ENCODE measurements at regions not wholly inside any gene's neighbourhood (a gene's known extent, or its start where the extent isn't known, plus 50 kb on each side); places are given as distances from the start of the nearest gene placed in this dataset.

DNA sequence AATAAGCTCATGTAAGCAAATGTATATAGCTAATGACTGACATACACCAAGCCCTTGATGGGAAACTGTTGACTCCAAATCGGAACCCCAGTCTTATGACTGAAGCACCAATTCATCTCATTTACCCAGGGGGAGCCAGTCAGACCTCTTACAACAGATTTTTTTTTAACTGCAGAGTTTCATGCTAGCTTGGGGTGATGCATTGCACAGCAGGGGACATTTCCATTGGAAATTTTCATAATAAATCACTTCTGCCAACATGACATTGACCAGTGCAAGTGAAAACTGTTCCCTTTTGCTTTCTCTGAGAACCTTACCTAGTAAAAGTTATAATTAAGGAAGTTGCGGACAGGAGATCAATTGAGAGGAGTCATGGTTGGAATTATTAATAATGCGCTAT is 137.0 kb upstream of the VWC2 start (continued):
- TF ChIP-seq, protein P1, sequence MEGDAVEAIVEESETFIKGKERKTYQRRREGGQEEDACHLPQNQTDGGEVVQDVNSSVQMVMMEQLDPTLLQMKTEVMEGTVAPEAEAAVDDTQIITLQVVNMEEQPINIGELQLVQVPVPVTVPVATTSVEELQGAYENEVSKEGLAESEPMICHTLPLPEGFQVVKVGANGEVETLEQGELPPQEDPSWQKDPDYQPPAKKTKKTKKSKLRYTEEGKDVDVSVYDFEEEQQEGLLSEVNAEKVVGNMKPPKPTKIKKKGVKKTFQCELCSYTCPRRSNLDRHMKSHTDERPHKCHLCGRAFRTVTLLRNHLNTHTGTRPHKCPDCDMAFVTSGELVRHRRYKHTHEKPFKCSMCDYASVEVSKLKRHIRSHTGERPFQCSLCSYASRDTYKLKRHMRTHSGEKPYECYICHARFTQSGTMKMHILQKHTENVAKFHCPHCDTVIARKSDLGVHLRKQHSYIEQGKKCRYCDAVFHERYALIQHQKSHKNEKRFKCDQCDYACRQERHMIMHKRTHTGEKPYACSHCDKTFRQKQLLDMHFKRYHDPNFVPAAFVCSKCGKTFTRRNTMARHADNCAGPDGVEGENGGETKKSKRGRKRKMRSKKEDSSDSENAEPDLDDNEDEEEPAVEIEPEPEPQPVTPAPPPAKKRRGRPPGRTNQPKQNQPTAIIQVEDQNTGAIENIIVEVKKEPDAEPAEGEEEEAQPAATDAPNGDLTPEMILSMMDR (IDR thresholded peaks at IDR 0.05): no peak
- TF ChIP-seq ZNF512 (CRISPR knock-in tag; IDR thresholded peaks at IDR 0.05; ENCODE audit: borderline replicate concordance): no peak
- TF ChIP-seq ZNF396 (CRISPR knock-in tag; IDR thresholded peaks at IDR 0.05; ENCODE audit: borderline replicate concordance): no peak
- no peak for TF ChIP-seq ETV6 (CRISPR knock-in tag; IDR thresholded peaks at IDR 0.05)

DNA sequence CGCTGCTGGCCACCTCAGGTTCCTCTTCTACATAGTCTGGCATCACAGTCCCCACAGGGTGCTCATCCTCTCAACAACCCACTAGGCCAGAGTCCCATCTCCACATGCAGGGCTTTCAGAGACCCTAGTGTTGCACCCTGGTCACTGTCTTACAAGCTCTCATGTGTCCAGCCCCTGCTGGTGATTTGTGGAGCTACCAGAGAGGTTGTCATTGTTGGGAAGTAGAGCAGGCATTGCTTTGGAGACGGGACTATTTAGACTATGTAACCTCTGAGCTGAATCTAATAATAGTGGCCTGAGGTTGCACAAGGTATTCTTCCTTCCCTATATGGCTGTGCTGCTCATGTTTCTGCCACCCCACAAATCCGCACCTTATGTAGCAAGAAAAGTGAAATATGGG is 135.3 kb upstream of the VWC2 start:
- ATAC-seq: peak; percentile 60
- no peak overlapping the region for H3K4me3 Mint-ChIP-seq
- TF ChIP-seq JAZF1 (CRISPR knock-in tag; IDR thresholded peaks at IDR 0.05): no peak
- TF ChIP-seq, protein P1 (IDR thresholded peaks at IDR 0.05): peak; percentile 37; the same call in 1 of the 2 replicates
- CTCF ChIA-PET: interaction anchor here (0.6 to 1.3 kb wide), 6 partner anchors 9 to 153 kb away, joined by 3 to 5 read pairs (median 4); no protein-coding TSS in a partner anchor
- H3K4me1 Mint-ChIP-seq: no peaks in the 10 kb centered on the region
- POLR2A ChIA-PET: no interaction called here
- H3K27me3 Mint-ChIP-seq (ENCODE audit: low read depth): no peaks in the 10 kb centered on the region
- peak; percentile 25 for DNase-seq (ENCODE audit: low spot score)
- no peak overlapping the region for H3K27ac Mint-ChIP-seq
- H3K9me3 Mint-ChIP-seq: peaks cover 16% of the 10 kb centered on the region
- no peaks in the 10 kb centered on the region; the same call in 1 of the 2 replicates for H3K36me3 Mint-ChIP-seq

- ATAC-seq: no peak
- TF ChIP-seq CREM (CRISPR knock-in tag; IDR thresholded peaks at IDR 0.05): no peak
- TF ChIP-seq, protein P2, sequence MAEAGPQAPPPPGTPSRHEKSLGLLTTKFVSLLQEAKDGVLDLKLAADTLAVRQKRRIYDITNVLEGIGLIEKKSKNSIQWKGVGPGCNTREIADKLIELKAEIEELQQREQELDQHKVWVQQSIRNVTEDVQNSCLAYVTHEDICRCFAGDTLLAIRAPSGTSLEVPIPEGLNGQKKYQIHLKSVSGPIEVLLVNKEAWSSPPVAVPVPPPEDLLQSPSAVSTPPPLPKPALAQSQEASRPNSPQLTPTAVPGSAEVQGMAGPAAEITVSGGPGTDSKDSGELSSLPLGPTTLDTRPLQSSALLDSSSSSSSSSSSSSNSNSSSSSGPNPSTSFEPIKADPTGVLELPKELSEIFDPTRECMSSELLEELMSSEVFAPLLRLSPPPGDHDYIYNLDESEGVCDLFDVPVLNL (CRISPR knock-in tag; IDR thresholded peaks at IDR 0.05; ENCODE audit: borderline replicate concordance, low read depth): no peak
- no peaks in the 10 kb centered on the region for H3K27me3 Mint-ChIP-seq (ENCODE audit: low read depth)
- ChIA-PET POLR2A (interaction anchor here (0.7 kb wide), 1 partner anchor 63 kb away, joined by 3 read pairs; no protein-coding TSS in a partner anchor), CTCF (interaction anchor here (1.3 kb wide), 1 partner anchor 152 kb away, joined by 5 read pairs; no protein-coding TSS in a partner anchor)
- H3K4me3 Mint-ChIP-seq: no peak overlapping the region
- DNase-seq (ENCODE audit: low spot score): no peak
- H3K4me1 Mint-ChIP-seq: peaks cover 7% of the 10 kb centered on the region
- H3K9me3 Mint-ChIP-seq: peaks cover 16% of the 10 kb centered on the region
- no peaks in the 10 kb centered on the region; the same call in 1 of the 2 replicates for H3K36me3 Mint-ChIP-seq
- no peak overlapping the region for H3K27ac Mint-ChIP-seq
These were observed 134.3 kb upstream of the VWC2 start for GRCh38 chr7:49639068-49639593.

- no peaks in the 10 kb centered on the region; the same call in 1 of the 2 replicates for H3K36me3 Mint-ChIP-seq
- no peaks in the 10 kb centered on the region for H3K27me3 Mint-ChIP-seq (ENCODE audit: low read depth)
- CTCF ChIA-PET: no interaction called here
- ATAC-seq: no peak
- H3K4me3 Mint-ChIP-seq: no peak overlapping the region
- no peak overlapping the region for H3K27ac Mint-ChIP-seq
- POLR2A ChIA-PET: no interaction called here
- peaks cover 14% of the 10 kb centered on the region for H3K4me1 Mint-ChIP-seq
- H3K9me3 Mint-ChIP-seq: peaks cover 16% of the 10 kb centered on the region
- no peak for DNase-seq (ENCODE audit: low spot score)
- TF ChIP-seq KAT7 (CRISPR knock-in tag; IDR thresholded peaks at IDR 0.05; ENCODE audit: borderline replicate concordance): no peak
- TF ChIP-seq, protein P3, sequence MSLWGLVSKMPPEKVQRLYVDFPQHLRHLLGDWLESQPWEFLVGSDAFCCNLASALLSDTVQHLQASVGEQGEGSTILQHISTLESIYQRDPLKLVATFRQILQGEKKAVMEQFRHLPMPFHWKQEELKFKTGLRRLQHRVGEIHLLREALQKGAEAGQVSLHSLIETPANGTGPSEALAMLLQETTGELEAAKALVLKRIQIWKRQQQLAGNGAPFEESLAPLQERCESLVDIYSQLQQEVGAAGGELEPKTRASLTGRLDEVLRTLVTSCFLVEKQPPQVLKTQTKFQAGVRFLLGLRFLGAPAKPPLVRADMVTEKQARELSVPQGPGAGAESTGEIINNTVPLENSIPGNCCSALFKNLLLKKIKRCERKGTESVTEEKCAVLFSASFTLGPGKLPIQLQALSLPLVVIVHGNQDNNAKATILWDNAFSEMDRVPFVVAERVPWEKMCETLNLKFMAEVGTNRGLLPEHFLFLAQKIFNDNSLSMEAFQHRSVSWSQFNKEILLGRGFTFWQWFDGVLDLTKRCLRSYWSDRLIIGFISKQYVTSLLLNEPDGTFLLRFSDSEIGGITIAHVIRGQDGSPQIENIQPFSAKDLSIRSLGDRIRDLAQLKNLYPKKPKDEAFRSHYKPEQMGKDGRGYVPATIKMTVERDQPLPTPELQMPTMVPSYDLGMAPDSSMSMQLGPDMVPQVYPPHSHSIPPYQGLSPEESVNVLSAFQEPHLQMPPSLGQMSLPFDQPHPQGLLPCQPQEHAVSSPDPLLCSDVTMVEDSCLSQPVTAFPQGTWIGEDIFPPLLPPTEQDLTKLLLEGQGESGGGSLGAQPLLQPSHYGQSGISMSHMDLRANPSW (CRISPR knock-in tag; conservative IDR thresholded peaks at IDR 0.05; ENCODE audit: low read depth): no peak
- TF ChIP-seq, protein P4, sequence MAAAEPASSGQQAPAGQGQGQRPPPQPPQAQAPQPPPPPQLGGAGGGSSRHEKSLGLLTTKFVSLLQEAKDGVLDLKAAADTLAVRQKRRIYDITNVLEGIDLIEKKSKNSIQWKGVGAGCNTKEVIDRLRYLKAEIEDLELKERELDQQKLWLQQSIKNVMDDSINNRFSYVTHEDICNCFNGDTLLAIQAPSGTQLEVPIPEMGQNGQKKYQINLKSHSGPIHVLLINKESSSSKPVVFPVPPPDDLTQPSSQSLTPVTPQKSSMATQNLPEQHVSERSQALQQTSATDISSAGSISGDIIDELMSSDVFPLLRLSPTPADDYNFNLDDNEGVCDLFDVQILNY (CRISPR knock-in tag; IDR thresholded peaks at IDR 0.05): no peak
- TF ChIP-seq, protein P5, sequence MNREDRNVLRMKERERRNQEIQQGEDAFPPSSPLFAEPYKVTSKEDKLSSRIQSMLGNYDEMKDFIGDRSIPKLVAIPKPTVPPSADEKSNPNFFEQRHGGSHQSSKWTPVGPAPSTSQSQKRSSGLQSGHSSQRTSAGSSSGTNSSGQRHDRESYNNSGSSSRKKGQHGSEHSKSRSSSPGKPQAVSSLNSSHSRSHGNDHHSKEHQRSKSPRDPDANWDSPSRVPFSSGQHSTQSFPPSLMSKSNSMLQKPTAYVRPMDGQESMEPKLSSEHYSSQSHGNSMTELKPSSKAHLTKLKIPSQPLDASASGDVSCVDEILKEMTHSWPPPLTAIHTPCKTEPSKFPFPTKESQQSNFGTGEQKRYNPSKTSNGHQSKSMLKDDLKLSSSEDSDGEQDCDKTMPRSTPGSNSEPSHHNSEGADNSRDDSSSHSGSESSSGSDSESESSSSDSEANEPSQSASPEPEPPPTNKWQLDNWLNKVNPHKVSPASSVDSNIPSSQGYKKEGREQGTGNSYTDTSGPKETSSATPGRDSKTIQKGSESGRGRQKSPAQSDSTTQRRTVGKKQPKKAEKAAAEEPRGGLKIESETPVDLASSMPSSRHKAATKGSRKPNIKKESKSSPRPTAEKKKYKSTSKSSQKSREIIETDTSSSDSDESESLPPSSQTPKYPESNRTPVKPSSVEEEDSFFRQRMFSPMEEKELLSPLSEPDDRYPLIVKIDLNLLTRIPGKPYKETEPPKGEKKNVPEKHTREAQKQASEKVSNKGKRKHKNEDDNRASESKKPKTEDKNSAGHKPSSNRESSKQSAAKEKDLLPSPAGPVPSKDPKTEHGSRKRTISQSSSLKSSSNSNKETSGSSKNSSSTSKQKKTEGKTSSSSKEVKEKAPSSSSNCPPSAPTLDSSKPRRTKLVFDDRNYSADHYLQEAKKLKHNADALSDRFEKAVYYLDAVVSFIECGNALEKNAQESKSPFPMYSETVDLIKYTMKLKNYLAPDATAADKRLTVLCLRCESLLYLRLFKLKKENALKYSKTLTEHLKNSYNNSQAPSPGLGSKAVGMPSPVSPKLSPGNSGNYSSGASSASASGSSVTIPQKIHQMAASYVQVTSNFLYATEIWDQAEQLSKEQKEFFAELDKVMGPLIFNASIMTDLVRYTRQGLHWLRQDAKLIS (CRISPR knock-in tag; IDR thresholded peaks at IDR 0.05; ENCODE audit: borderline replicate concordance): no peak
- TF ChIP-seq USF1 (CRISPR knock-in tag; IDR thresholded peaks at IDR 0.05): no peak
- TF ChIP-seq ATF1 (CRISPR knock-in tag; IDR thresholded peaks at IDR 0.05): no peak
These were observed 133.6 kb upstream of the VWC2 start for GRCh38 chr7:49639808-49640207.
